ENCODE measurements at regions not wholly inside any gene's neighbourhood (a gene's known extent, or its start where the extent isn't known, plus 50 kb on each side); places are given as distances from the start of the nearest gene placed in this dataset.
"Not testable (repeated sequence)": the region's sequence is repeated elsewhere in the genome, so short reads cannot be mapped to it uniquely, and the experiment has no call there.

GRCh38 chr16:17983114-17983513, 353.4 kb downstream of the NPIPA8 start:
- FAIRE-seq, result no peak

- no peak for FAIRE-seq
Measured at GRCh38 chr16:17977260-17977659, 359.3 kb downstream of the NPIPA8 start.

- no peak for FAIRE-seq
Measured at GRCh38 chr16:17972460-17972943, 364.0 kb downstream of the NPIPA8 start.

GRCh38 chr16:17970816-17971331, 365.7 kb downstream of the NPIPA8 start:
- FAIRE-seq, result no peak

- no peak for FAIRE-seq
Measured at GRCh38 chr16:17970157-17970765, 366.3 kb downstream of the NPIPA8 start.

- FAIRE-seq, result no peak
Measured at GRCh38 chr16:17965133-17965900, 371.2 kb downstream of the NPIPA8 start.

- no peak for FAIRE-seq
Measured at GRCh38 chr16:17964196-17964595, 372.3 kb downstream of the NPIPA8 start.

- no peak for FAIRE-seq
Measured at GRCh38 chr16:17963185-17963836, 373.2 kb downstream of the NPIPA8 start.

- FAIRE-seq, result no peak
Measured at GRCh38 chr16:17962726-17963125, 373.8 kb downstream of the NPIPA8 start.

GRCh38 chr16:17961822-17962221, 374.7 kb downstream of the NPIPA8 start:
- FAIRE-seq, result not testable (repeated sequence)

GRCh38 chr16:17951378-17951777, 385.2 kb downstream of the NPIPA8 start:
- FAIRE-seq, result no peak

- no peak for FAIRE-seq
Measured at GRCh38 chr16:17949982-17950250, 386.6 kb downstream of the NPIPA8 start.

GRCh38 chr16:17949141-17949981, 387.2 kb downstream of the NPIPA8 start:
- FAIRE-seq, result no peak

- FAIRE-seq, result no peak
Measured at GRCh38 chr16:17947637-17948036, 388.9 kb downstream of the NPIPA8 start.

GRCh38 chr16:17947165-17947564, 389.4 kb downstream of the NPIPA8 start:
- no peak for FAIRE-seq

GRCh38 chr16:17945080-17945601, 391.4 kb downstream of the NPIPA8 start:
- FAIRE-seq, result no peak

- FAIRE-seq, result no peak
Measured at GRCh38 chr16:17944345-17944744, 392.2 kb downstream of the NPIPA8 start.

- no peak for FAIRE-seq
Measured at GRCh38 chr16:17942067-17942466, 394.5 kb downstream of the NPIPA8 start.

GRCh38 chr16:17940584-17941364, 395.8 kb downstream of the NPIPA8 start:
- FAIRE-seq, result no peak

- no peak for FAIRE-seq
Measured at GRCh38 chr16:17939723-17940122, 396.8 kb downstream of the NPIPA8 start.

GRCh38 chr16:17939122-17939536, 397.4 kb downstream of the NPIPA8 start:
- FAIRE-seq, result no peak

GRCh38 chr16:17938546-17938945, 398.0 kb downstream of the NPIPA8 start:
- FAIRE-seq, result no peak

All from G401.6 (cell line).